Stromal cell of bone marrow (primary cell): ENCODE measurements at regions not wholly inside any gene's neighbourhood (a gene's known extent, or its start where the extent isn't known, plus 50 kb on each side); places are given as distances from the start of the nearest gene placed in this dataset.

ENCODE experiments used
- DNase-seq: peaks from one replicate; pipeline ENCODE4 v3.0.0-alpha.2; 2012; ENCODE audit warnings: low read depth

DNA sequence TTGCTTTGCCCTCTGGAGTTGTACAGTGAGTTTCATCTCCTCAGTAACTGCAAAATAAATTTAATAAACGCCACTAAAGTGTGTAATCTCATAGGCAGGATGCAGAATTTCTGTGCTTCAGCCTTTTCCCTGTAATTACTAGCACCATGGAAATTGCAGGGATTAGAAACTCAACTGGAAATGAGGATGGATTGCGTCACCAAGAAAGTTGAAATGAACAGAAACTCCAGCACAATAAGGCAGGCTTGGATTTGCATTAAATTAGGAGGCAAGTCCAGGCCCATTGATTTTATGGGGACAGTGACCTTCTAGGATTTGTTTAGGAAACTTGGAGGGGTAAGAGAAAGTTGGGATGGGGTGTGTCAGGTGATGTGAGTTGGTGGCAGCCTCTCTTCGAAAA is 197.5 kb downstream of the PTPRU start:
- DNase-seq: no peak

DNA sequence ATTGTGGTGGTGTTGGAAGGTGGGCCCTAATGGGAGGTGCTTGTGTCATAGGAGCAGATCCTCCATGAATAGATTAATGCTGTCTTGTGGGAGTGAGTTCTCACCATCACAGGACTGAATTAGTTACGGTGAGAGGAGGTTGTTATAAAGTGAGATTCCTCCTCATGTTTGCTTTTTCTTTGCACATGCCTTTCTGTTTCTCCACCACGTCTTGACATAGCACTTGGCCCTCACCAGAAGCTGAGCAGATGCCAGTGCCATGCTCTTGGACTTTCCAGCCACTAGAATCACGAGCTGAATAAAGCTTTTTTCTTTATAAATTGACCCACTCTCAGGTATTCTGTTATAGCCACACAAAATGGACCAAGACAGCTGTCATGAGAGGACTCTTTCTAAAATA is 194.8 kb downstream of the PTPRU start:
- DNase-seq: no peak

DNA sequence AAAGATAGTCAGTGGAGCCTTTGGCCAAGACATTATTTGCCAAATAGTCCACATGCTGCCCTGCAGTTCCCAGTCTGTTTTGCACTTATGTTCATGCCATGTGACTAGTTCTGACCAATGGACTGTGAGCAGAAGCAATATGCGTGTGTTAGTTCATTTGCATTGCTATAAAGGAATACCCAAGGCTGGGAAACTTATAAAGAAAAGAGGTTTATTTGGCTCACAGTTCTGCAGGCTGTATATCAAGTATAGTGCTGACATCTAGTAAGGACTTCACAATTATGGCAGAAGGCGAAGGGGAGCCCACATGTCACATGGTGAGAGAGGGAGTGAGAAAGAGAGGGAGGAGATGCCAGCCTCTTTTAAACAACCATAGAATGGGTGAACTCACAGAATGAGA is 193.3 kb downstream of the PTPRU start:
- DNase-seq: no peak

DNA sequence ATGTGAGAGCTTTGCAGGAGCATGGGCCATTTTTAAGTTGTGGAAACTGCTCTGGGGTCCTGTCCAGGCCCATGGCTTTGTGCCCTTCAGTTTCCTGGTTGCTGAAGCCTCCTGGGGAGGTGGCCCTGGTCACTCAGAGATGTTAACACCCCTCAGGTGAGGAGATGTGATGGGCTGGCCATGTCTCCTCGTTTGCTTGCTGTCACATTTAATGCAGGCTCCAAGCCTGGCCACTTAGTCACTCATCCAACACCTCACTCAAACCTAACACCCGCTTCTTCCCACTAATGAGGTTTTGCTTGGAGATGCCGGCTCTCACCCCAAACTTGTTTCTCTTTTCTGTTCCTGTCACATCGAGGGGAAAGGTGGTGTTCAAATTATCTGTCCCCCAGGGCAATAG is 192.7 kb downstream of the PTPRU start:
- no peak for DNase-seq

DNA sequence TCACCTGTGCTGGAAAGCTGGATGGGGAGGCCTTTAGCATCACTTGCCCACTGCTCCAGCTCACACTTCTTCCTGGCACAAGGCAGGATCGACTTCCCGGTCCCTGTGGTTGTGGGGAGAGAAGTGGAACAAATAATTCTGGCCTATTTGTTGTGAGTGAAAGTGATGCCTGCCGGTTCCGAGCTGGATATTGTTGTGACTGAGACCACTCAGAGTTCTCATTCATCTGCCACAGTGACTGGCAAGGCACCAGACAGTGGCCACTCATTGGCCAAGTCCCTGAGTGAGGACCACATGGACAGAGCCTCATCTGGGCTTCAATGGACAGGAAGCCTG is 191.9 kb downstream of the PTPRU start:
- DNase-seq: no peak

DNA sequence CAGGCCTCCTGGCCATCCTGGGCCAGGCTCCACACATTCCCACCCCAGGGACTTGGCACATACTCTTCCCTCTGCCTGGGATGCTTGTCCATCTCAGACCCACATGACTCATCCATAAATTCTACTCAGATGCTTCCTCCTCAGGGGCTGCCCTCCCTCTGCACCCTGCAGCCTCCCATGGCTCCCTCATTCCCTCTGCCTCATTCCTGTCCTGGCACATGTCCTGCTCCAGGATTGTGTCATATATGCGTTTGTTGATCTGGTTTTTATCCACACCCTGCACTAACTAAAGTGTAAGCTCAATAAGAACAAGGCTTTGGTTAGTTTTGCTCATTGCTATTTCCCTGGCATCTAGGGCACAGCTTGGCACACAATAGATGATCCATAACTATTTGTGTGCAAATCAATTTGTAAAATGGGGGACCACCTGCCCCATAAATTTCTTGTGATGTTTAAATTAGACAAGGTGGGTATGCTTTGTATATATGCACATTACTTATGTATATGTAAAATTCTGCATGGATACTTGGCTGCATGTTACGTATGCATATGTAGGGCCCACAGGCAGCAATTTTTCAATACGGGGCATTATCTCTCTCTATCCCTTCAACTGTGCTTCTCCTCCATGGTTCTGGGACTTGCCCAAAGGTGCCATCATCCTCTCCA is 191.4 kb downstream of the PTPRU start:
- DNase-seq: no peak

DNA sequence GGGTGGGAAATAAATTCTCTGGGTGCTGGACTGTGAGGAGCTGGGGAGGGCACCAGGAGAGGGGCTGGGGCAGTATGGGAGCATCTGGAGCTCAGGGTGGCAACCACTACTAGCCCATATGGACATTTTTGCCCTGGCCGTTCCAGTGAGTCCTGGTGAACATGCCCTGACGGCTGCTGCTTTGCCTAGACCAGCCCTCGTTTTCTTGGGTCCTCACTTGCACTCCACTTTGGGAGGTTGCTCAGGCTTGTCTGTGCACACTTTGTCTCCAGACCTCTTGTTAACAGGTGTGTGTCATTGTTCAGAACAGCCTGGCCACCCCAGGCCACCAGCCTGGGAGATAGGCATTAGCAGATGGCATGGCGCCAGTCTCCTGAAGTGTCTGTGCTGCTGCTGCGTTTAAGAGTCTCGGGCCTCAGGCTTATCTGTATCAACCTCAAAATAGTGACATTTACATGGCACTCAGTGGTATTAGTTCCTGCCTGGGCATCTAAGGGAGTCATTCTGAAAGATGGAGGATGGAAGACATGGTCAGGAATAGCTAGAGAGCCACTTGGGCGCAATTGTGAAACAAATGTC is 190.5 kb downstream of the PTPRU start:
- no peak for DNase-seq

DNA sequence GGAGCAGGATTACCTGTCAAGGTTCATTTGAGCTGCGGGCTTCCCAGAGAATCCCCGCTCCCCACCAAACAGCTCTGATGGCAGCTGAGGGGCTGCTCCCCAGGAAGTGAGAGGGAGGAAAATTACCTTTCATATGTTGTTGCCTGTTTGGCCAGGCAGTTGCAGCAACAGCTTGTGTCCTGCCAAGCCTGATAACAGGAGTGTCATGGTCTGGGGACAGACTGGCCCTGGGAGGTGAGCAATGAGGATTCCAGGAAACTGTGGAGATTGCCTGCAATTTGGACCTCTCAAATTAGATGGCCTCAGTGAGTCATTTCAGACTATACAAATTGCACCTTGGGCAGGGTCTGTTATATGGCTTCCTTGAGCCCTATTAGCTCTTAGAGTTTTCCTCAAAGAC is 189.3 kb downstream of the PTPRU start:
- DNase-seq: no peak

DNA sequence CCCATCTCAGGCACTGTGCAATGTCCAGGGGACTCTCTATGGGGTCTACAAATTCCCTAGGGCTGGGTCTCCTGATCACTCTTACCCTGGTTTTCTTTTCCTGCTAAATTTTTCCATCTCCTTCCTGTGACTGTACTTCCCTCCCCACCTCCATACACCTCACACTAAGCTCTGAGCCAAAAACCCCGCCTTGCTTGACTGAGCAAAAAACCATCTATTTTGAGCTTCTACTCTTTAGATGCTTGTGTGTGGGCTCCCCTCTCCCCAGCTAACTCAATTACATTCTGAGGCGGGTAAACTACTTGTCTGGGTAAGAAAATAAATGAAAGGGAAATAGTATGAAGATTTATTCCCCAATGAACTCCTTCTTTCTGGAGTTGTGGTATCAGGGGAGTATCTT is 187.9 kb downstream of the PTPRU start:
- DNase-seq: no peak

DNA sequence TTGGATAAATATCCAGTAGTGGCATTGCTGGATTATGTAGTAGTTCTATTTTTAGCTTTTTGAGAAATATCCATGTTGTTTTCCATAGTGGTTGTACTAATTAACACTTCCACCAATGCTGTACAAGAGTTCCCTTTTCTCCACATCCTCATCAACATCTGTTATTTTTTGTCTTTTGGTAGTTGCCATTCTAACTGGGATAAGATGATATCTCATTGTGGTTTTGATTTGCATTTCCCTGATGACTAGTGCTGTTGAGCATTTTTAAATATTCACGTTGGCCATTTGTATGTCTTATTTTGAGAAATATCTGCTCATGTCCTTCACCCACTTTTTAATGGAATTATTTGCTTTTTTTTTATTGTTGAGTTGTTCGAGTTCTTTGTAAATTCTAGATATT is 183.9 kb downstream of the PTPRU start:
- no peak for DNase-seq

DNA sequence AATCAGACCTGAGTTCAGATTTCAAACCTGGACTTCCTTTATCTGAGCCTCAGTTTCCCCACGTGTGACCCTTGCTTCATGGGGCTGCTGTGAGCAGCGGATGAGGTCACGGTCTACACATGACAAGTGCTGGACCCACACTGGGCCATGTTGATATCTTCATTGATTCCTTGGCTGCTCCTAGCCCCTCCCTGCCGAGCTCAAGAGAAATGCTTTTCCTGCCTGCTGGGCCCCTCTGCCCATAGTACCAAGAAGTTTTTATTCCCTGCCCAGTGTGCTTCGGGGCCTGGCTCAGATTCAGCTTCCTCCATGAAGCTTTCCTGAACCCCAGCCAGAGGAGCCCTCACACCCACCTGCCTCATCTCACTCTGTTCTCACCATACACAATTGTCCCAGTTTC is 181.6 kb downstream of the PTPRU start:
- no peak for DNase-seq

DNA sequence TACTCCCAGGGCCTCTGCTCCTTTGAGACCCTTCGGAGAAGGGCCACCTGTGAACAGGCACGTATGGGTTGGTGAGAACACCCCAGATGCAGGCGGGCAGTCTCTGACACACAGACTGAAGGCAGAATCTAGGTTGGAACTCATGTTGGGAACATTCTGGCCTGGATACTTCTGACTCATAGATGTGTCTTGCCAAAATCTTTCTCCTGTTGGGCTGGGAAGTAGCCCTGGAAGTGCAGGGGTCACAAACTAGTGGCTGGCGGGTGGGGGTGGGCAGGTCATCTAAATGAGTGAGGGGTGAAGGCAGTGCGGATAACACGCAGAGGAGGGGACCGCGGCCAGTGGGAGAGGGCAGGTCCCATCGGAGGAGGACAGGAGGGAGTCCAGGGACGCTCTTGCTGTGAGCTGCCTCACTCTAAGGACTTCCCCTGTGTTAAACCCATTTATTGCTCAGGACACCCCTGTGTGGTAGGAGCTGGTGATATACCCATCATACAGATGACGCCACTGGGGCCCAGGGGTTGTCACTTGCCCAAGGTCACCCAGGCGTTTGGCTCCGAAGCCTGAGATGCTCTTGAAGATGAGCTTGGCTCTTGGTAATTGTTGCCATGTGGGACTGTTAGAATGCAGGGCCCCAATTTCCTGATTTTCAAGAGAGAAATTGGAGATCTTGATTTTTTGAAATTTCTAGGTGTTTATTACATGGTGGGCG is 181.0 kb downstream of the PTPRU start:
- peak; percentile 18 for DNase-seq

DNA sequence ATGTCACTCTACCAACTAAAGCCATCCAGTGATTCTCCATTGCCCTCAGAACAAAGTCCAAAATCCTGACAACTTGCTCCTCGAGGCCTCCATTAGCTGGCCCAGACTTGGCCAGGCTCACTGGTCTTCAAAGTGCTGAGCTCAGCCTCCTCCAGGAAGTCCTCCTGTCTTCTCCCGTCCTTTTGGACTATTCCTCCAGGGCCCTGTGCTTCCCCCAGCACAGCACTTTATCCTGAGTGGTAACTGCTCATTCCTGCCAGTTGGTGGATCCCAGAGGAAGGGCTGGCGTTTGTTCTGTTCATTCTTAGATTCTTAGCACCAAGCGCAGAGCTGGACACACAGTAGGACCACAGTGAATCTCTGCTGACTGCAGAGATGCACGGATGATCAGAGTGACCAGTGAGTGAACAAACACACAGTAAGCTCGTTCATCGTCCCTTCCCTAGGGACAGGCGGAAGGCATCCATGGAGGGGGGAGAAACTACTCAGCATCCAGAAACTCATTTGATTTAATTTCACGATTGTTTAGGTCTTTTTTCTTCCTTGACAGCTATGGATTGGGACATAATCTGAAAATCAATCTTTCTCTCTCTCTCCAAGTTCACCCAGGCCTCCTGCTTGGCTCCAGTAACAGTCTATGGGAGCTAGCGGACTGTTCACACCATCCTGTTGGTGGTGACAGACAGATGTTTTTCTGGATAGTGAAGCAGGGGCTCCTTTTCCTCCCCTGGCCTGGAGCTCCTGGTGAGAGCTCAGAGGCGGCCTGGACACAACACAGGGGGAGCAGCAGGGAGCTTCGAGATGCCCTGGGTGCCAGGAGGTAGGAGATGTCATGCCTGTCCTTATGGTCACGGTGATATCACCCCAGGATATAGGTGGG is 180.2 kb downstream of the PTPRU start:
- no peak for DNase-seq

DNA sequence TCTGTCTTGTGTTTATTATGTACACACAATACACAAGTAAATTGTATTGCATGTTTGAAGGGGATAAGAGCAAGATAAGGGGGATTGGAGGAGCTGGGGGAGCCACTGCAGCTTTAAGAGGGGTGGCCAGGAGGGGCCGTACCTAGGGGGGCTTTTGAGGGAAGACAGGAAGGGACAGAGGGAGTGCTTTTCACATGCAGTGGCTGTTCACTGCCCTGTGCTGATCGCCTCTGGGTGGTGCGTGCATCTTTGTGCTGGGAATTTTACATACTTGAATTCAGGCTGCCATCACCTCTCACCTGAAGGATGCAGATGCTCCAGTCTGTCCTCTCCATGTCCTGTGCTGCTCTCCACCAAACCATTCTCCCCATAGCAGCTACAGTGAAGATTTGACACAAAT is 179.5 kb downstream of the PTPRU start:
- DNase-seq: no peak

DNA sequence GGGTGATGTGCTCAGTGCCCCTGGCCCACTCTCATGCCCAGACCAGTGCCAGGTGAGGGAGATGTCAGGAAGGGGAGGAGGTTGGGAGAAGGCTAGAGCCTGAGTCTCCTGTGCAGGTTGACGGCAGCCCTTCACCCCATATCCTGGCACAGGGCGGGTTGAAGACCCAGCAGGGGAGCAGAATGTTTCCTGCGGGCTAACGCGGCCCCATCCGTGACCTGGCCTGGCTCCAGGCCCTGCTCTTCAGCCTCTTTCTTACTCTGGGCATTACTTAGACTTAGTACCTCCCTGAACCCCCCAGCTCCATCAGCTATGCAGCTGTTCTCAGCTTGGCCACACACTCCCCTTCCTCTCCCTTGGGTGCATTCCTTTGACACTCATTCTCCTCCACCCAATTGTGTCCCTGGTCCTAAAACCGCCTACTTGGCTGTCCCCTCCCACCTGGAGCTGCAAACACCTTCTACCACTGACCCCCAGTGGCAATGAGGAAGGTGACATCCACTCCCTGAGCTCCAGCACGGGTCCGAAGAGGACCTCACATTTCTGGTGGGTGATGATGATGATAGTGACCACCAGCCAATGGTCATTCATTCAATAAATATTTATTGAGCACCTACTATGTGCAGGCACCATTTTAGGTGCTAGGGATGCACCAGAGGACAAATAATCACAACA is 179.0 kb downstream of the PTPRU start:
- DNase-seq: no peak

DNA sequence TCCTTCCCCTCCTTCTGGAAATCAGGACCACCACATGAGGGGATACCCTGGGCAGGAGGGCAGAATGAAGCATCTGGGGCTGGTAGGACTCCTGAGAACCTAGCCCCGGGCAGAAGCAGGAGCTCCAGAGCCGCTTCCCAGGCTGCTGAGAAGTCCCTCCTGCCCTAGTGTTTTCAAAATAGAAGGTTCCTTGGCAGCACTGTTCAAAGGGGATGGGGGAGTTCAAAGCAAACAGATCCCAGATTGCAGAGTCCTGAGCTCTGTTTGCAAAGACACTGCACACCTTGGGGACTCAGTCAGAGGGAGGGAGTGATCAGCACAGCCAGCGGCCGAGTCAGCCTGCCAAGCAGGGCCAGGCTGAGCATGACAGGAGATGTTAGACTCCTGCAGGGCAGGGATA is 177.8 kb downstream of the PTPRU start:
- DNase-seq: no peak

DNA sequence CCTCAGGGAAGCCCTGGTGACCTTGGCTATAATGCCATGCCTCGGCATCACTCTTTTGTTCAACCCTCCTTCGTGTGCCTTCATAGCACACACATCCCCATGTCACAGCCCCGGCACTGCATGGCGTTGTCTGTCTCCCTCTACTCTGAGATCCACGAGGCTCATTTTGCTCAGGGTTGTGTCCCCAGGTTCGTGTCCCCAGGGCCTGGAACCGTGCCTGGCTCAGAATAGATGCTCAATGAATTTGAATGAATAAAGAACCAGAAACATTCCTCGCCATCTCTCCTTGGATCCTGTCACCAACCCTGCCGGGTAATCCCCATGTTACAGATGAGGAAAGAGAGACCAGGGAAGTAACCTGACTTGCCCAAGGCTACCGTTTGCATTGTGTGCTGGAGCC is 177.3 kb downstream of the PTPRU start:
- DNase-seq: no peak

DNA sequence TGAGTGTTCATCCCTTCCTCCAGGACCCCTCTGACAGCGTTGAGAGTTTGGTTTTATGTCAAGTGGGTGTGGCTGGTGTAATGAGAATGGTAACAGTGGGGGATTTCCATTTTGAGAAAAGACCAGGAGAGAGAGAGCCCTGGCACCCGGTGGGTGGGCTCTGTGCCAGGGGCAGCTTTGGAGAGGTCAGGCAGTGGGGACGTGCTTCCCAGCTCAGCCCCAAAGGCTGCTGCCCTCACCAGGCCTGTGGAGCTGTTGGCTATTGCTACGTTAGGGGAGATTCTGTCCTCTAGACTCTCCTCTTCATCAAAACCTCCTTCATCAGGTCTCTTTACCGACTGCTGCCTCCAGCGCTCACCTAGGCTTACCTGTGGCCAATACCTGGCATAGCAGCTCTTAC is 176.3 kb downstream of the PTPRU start:
- no peak for DNase-seq

DNA sequence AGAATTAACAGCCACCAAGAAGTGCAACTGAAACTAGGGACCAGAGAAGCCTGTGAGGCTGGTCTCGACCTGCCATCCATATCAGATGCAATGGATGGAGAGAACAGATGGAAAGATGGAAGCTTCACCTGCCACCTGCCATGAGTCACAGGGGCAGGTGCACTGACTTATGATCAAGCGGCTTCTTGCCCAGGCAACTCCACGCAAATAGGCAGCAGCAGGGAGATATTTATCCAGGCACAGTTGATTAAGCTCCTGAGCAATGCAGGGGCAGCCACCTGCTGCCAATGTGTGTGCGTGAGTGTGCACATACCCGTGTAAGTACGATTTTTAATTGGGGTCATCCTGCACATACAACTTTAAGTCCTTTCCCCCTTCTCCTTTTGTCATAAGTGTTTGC is 174.2 kb downstream of the PTPRU start:
- no peak for DNase-seq

DNA sequence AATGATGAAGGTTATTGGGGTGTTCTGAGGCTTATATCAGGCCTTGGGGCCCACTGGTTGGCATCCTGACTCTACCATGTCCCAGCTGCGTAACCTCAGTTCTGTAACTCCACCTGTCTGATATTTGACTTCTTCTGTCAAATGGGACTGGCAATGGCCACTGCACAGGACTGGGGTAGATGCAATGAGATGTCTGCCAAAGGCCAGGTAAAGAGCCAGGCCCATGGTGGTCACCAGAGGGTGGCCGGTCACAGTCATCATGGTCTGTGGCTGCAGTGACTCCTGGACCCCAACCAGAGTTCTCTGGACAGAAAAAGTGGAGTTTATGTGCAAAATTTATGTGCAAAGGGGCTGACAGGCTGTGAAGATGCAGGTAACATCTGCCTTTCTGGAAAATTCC is 173.3 kb downstream of the PTPRU start:
- no peak for DNase-seq

DNA sequence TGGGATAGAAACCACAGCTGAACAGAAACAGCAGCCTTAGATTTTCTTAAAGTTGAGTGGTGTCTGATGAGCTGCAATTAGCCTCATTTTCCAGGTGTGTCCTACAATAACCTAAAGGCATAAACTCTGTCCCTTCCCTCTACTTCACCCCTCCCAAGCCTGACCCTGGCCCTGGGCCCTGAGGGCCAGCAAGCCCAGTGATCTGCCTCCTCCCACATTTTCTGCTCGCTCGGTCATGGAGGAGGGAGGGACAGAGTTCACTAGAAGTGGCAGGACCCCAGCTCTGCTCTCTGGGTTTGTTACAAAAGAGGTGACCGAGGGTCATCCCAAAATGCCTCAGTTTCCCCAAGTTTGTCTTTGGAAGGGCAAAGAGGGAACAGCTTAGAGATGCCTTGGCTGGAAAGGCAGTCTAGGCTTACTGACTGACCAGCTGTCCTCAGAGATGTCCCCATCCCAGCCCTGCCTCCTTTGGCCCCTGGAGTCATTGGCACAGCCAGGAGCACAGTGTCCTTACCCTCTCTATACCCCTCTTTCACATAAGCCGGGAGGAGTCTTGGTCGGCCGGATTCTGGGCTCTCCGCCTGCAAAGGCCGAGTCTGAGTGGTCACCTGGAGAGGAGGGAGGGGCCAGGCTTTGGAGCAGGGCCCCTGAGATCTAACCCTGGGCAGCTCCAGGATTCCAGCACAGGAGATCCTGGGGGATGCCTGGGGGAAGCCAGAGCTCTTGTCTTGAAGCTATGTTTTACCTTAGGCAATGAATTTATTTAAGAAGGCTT is 172.7 kb downstream of the PTPRU start:
- DNase-seq: no peak

DNA sequence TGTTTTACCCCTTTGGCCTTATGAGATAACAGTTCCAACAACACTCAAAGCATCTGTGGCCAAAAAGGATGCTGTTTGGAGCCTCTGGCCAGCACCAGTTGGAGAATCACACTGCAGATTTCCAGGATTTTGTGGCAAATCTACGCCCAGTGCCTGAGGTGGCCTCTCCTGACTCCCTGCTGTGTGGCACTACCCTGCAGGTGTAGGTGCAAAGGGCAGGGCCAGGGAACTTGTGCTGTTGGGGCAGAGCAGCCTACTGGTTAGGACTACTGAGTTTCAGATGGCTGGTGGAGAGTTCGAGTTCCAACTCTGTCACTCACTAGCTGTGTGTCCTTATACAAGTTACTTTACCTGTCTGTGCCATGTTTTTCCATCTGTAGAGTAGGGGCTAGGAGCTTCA is 170.5 kb downstream of the PTPRU start:
- DNase-seq: no peak
